Superior temporal gyrus (tissue), 1 donor: ENCODE measurements at regions not wholly inside any gene's neighbourhood (a gene's known extent, or its start where the extent isn't known, plus 50 kb on each side); places are given as distances from the start of the nearest gene placed in this dataset.

Source experiments
- DNase-seq: peaks from one replicate; pipeline ENCODE4 v3.0.0-alpha.2; 2016; ENCODE audit errors: extremely low spot score

GRCh38 chr14:94995551-94995950 is 161.8 kb downstream of the DICER1 start:
- DNase-seq: no peak

DNA sequence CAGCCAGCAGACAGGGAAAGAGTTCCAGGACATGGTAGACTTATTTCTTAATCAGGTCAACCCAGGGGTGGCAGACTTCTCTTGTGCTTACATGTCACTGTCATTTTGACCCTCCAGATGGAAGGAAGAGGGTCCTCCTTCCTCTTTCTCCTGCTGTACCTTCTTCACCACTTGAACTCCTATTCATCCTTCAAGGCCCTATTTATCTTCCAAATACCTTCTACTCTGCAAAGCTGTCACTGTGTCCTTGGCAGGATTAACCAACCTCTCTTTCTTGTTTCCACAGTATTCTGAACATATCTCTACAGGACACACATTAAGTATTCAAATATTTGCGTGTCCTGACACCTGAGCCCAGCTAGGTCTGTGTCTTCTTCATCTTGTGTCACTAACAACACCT is 163.1 kb downstream of the DICER1 start:
- no peak for DNase-seq

- no peak for DNase-seq
These were observed 165.3 kb downstream of the DICER1 start for GRCh38 chr14:94992046-94992445.

- no peak for DNase-seq
These were observed 167.4 kb downstream of the DICER1 start for GRCh38 chr14:94989946-94990345.

- DNase-seq: no peak
These were observed 167.9 kb downstream of the DICER1 start for GRCh38 chr14:94989417-94989816.

DNA sequence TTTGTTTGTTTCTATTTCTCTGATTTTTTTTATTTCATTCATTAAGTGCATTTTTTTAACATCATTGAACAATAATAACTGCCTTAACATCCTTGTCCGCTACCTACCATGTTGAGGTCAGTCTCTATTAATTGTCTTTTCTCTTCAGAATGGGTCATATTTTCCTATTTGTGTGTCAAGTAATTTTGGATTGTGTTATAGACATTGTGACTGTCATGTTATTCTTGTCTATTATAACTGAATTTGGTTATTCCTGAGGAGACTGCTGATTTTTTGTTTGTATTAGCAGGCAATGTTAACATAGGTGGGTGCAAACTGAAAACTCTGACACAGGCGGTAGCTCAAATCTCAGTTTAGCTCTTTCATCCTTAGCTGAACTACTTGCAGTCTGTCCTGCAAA is 169.9 kb downstream of the DICER1 start:
- no peak for DNase-seq

DNA sequence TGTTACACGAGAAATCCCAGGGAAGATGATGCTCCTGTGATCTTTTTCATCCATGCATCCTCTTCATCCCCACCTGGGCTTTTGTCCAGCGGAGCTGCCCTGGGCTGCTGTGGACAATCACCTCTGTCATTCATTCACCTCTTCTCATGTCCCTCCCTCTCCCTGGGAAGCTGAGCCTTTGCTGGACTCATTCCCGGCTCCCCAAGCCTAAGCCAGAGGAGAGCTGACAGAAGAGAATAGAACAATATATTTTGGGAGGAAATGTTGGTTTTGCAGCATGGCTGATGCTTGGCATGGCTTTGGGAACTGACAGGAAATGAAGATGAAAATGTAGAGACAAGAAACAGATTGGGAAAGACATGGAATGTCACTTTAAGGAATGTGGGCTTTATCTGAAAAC is 177.4 kb downstream of the DICER1 start:
- no peak for DNase-seq

GRCh38 chr14:94977016-94977415 is 180.3 kb downstream of the DICER1 start:
- DNase-seq: no peak

DNA sequence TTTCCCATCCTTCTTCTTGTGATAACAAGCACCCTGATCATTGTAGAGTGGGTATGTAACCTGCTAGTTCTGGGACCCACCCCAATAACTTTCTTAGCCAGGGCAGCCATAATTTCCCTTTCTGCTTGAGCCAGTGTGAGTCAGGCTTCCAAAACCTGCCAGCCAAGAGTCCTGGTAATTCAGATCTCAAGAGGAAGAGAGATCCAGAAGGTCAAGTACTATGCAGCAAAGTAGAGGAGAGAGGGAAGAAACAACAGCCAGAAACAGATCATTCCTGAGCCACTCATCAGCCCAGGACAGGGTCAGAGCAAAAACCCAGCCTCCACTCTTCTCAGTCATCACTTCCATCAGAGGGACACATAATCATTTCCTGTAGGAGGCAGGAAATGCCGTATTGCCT is 182.0 kb downstream of the DICER1 start:
- DNase-seq: no peak

DNA sequence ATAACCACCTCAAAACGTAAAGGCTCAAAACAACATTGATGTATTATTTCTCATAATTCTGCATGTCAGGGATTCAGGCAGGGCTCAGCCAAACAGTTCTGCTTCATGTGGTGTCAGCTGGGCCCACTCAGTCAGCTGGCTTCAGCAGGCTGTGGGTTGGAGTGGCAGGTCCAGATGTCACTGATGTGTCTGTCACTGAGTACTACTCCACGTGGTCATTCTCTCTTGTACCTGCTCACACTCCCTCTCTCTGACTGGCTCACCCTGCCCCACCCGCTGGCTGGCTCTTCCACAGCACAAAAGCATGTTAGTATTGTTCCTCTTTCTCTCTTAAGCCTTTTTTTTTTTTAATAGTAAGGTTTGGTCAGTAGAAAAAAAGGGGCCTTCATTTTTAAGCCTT is 182.4 kb downstream of the DICER1 start:
- DNase-seq: no peak

DNA sequence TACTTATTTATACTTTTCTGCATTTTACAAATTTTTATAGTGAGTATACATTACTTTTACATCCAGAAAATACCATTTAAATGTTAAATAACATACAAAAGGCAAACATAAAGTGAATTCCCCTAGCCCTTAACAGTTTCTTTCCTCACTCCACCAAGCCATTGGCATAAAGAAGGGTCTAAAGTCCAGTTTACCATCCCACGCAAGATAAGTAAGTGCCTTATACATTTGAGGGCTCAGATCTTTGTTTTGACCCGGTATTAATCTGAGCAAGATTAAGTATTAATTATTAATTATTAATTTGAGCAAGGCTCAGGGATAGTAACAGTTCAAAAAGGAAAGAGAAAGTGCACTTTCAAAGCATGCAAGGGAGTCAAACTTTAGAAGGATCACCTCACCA is 182.9 kb downstream of the DICER1 start:
- no peak for DNase-seq

GRCh38 chr14:94971750-94972149 is 185.6 kb downstream of the DICER1 start:
- peak; percentile 21 for DNase-seq

DNA sequence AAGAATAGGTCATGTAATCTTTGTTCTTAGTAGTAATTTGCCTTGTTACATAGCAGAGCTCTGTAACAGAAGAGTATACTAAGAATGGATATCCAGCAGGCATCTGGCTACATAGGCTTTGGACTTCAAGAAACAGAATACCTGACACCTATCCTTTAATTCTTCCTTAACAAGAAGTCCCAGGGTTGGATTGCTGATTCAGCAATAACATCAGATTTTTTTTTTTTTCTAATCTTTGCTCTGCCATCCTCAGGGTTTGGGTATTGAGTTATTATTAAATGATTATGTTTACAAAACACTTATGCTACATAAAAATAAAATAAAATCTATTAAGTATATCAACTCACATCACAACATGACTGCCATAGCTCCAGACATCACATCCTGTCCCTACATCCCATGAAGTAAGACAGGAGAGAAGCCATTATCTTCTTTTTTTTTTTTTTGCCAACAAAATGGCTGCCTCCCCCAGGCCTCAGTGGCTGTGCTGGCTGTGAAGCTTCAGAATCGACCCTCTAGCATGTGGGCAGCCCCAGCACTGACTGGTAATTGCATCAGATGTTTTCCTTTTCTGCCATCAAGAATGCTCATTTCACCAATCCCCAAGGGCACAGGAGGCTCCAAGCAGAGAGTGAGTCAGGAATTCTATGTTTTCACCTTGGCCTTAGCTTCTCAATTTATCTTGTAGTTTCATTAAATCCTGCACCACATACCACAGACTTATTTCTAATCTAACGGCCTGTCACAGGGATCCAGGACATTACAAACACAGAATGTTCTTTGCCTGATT is 186.2 kb downstream of the DICER1 start:
- no peak for DNase-seq

DNA sequence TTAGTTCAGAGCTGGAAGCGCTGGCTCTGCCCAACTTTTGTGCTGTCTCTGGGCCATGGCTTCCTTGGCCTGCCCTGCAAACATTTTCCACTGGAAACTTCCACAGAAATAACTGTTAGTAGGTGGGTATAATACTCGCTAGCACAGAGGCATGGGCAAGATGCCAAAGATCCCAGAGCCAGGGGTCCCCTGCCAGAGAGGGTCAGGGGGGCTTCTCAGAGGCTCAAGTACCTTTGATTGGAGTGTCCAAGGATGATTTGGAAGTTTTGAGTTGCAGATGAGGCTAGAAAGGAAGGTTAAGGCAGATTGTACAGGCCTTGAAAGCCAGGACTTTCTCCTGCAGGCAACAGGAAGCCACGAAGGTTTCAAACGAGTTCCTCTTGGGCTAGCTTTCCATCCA is 187.6 kb downstream of the DICER1 start:
- DNase-seq: no peak

GRCh38 chr14:94966868-94967267 is 190.5 kb downstream of the DICER1 start:
- no peak for DNase-seq

- DNase-seq: no peak
These were observed 191.0 kb downstream of the DICER1 start for GRCh38 chr14:94966344-94966743.

- DNase-seq: no peak
These were observed 191.6 kb downstream of the DICER1 start for GRCh38 chr14:94965551-94966313.

GRCh38 chr14:94964931-94965330 is 192.4 kb downstream of the DICER1 start:
- DNase-seq: no peak

- DNase-seq: no peak
These were observed 193.1 kb downstream of the DICER1 start for GRCh38 chr14:94964181-94964580.

GRCh38 chr14:94963051-94963450 is 193.1 kb upstream of the GSC start:
- no peak for DNase-seq

DNA sequence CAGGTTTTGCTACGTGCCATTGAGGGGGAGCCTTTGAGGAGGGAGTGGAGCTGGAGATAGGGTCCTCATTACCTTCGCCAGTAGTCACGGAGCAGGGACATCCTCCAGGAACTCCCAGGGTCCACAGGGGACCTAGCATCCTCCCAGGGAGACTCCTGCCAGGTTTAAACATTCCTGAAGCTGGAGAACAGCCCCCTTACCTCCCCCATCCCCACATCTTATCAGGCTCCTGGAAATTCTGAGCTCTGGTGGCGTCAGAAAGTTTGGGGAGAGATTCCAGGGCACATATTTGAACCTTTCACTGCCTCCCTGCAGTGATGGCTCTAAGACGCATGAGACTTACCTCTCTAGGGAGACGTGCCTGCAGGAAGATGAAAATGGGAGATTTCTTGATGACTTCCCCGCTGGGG is 192.3 kb upstream of the GSC start:
- no peak for DNase-seq

GRCh38 chr14:94961386-94962165 is 191.7 kb upstream of the GSC start:
- no peak for DNase-seq
